ENCODE measurements at regions not wholly inside any gene's neighbourhood (a gene's known extent, or its start where the extent isn't known, plus 50 kb on each side); places are given as distances from the start of the nearest gene placed in this dataset.

- TF ChIP-seq POLR2A (IDR thresholded peaks at IDR 0.05) = no peak
- no peak for TF ChIP-seq CTCF (IDR thresholded peaks at IDR 0.05)
Observed at GRCh38 chr16:64138006-64138405, 983.9 kb downstream of the CDH11 start.

Measured in uterus (tissue), 2 donors.